ENCODE measurements at regions not wholly inside any gene's neighbourhood (a gene's known extent, or its start where the extent isn't known, plus 50 kb on each side); places are given as distances from the start of the nearest gene placed in this dataset.

DNA sequence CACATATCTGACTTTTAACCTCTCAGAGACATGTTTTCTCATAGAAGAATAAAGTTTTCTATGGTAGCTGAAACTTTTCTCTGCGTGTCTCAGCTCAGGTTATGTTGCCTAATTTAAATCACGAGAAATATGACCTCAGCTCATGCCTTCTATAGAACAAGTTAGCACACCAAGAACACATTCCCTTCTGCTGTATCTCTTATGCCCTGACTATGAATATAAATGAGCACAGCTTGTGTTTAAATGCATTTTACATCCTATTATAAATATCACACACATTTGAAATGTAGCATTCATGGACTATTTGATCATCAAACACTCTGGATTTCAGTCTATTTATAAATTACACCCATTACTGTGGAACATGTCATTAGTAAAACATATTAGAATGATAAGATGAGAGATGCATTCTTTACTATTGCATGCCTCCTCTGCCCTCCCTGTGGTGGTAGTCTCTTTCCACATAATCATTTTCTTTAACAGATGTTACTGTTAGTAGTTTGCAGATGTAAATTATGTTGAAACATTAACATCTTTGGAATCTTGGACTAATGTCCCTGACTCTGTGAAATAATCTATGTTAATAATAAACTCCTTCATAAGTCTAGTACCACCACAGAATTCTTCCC, 2044.9 kb upstream of the PCDH20 start:
- Histone ChIP-seq H3K27me3 (ENCODE audit: insufficient read depth, low read length) (no peaks in the 10 kb centered on the region), H3K79me2 (ENCODE audit: insufficient read depth, low read length) (no peaks in the 10 kb centered on the region), H3K36me3 (ENCODE audit: control insufficient read depth in 1 of 2, insufficient read depth in 2 of 2, low read length in 2 of 2) (no peaks in the 10 kb centered on the region), H2AFZ (ENCODE audit: low read depth, low read length, poor library complexity, severe bottlenecking) (no peak overlapping the region), H3K9me2 (ENCODE audit: insufficient read depth) (no peaks in the 10 kb centered on the region), H3K4me1 (ENCODE audit: control insufficient read depth in 1 of 2, insufficient read depth in 2 of 2, low read length in 2 of 2) (no peaks in the 10 kb centered on the region), H3K4me3 (replicated peaks in 1 of 2; ENCODE audit: low read depth in 1 of 2, low read length in 2 of 2) (no peak overlapping the region), H4K20me1 (ENCODE audit: insufficient read depth) (no peaks in the 10 kb centered on the region), H3K9me3 (ENCODE audit: control insufficient read depth in 1 of 2, insufficient read depth in 1 of 2, low read depth in 1 of 2, low read length in 2 of 2) (no peaks in the 10 kb centered on the region), H3K27ac (ENCODE audit: low read depth, low read length) (no peak overlapping the region), H3K4me2 (ENCODE audit: low read length) (no peak overlapping the region), H3K9ac (ENCODE audit: low read length) (no peak overlapping the region)
- intact Hi-C loops (cut with micrococcal nuclease), result no loop called here
- no peak for DNase-seq (ENCODE audit: low read depth, low spot score)
- POLR2A ChIA-PET, result no interaction called here
- no peak for TF ChIP-seq CBX3 (IDR thresholded peaks at IDR 0.05; ENCODE audit: low read depth)
- no peak for TF ChIP-seq FOSL1 (IDR thresholded peaks at IDR 0.05; ENCODE audit: low read depth)
- TF ChIP-seq ZNF274 (IDR thresholded peaks at IDR 0.05; ENCODE audit: low read depth, low read length), result no peak
- no peak for TF ChIP-seq SP1 (IDR thresholded peaks at IDR 0.05; ENCODE audit: low read depth)
- TF ChIP-seq, protein P1, sequence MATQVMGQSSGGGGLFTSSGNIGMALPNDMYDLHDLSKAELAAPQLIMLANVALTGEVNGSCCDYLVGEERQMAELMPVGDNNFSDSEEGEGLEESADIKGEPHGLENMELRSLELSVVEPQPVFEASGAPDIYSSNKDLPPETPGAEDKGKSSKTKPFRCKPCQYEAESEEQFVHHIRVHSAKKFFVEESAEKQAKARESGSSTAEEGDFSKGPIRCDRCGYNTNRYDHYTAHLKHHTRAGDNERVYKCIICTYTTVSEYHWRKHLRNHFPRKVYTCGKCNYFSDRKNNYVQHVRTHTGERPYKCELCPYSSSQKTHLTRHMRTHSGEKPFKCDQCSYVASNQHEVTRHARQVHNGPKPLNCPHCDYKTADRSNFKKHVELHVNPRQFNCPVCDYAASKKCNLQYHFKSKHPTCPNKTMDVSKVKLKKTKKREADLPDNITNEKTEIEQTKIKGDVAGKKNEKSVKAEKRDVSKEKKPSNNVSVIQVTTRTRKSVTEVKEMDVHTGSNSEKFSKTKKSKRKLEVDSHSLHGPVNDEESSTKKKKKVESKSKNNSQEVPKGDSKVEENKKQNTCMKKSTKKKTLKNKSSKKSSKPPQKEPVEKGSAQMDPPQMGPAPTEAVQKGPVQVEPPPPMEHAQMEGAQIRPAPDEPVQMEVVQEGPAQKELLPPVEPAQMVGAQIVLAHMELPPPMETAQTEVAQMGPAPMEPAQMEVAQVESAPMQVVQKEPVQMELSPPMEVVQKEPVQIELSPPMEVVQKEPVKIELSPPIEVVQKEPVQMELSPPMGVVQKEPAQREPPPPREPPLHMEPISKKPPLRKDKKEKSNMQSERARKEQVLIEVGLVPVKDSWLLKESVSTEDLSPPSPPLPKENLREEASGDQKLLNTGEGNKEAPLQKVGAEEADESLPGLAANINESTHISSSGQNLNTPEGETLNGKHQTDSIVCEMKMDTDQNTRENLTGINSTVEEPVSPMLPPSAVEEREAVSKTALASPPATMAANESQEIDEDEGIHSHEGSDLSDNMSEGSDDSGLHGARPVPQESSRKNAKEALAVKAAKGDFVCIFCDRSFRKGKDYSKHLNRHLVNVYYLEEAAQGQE (IDR thresholded peaks at IDR 0.05; ENCODE audit: low read depth), result no peak
- TF ChIP-seq CEBPB (IDR thresholded peaks at IDR 0.05; ENCODE audit: low read depth), result no peak
- TF ChIP-seq, protein P2, sequence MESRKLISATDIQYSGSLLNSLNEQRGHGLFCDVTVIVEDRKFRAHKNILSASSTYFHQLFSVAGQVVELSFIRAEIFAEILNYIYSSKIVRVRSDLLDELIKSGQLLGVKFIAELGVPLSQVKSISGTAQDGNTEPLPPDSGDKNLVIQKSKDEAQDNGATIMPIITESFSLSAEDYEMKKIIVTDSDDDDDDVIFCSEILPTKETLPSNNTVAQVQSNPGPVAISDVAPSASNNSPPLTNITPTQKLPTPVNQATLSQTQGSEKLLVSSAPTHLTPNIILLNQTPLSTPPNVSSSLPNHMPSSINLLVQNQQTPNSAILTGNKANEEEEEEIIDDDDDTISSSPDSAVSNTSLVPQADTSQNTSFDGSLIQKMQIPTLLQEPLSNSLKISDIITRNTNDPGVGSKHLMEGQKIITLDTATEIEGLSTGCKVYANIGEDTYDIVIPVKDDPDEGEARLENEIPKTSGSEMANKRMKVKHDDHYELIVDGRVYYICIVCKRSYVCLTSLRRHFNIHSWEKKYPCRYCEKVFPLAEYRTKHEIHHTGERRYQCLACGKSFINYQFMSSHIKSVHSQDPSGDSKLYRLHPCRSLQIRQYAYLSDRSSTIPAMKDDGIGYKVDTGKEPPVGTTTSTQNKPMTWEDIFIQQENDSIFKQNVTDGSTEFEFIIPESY (IDR thresholded peaks at IDR 0.05; ENCODE audit: extremely low read depth, insufficient replicate concordance, low read length), result no peak
- TF ChIP-seq POLR2A (IDR thresholded peaks at IDR 0.05; ENCODE audit: borderline replicate concordance, extremely low read depth, insufficient read depth, insufficient read length), result no peak
- no peak for TF ChIP-seq SRF (IDR thresholded peaks at IDR 0.05; ENCODE audit: low read depth)
- TF ChIP-seq, protein P3, sequence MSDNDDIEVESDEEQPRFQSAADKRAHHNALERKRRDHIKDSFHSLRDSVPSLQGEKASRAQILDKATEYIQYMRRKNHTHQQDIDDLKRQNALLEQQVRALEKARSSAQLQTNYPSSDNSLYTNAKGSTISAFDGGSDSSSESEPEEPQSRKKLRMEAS (IDR thresholded peaks at IDR 0.05), result no peak
- TF ChIP-seq, protein P4, sequence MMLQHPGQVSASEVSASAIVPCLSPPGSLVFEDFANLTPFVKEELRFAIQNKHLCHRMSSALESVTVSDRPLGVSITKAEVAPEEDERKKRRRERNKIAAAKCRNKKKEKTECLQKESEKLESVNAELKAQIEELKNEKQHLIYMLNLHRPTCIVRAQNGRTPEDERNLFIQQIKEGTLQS (IDR thresholded peaks at IDR 0.05), result no peak
- TF ChIP-seq, protein P5, sequence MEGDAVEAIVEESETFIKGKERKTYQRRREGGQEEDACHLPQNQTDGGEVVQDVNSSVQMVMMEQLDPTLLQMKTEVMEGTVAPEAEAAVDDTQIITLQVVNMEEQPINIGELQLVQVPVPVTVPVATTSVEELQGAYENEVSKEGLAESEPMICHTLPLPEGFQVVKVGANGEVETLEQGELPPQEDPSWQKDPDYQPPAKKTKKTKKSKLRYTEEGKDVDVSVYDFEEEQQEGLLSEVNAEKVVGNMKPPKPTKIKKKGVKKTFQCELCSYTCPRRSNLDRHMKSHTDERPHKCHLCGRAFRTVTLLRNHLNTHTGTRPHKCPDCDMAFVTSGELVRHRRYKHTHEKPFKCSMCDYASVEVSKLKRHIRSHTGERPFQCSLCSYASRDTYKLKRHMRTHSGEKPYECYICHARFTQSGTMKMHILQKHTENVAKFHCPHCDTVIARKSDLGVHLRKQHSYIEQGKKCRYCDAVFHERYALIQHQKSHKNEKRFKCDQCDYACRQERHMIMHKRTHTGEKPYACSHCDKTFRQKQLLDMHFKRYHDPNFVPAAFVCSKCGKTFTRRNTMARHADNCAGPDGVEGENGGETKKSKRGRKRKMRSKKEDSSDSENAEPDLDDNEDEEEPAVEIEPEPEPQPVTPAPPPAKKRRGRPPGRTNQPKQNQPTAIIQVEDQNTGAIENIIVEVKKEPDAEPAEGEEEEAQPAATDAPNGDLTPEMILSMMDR (IDR thresholded peaks at IDR 0.05 in 2 of 3, conservative IDR thresholded peaks at IDR 0.05 in 1 of 3; ENCODE audit: borderline replicate concordance in 1 of 3, insufficient read depth in 1 of 3, low read depth in 2 of 3, low read length in 2 of 3), result no peak
- no peak for TF ChIP-seq YY1 (IDR thresholded peaks at IDR 0.05; ENCODE audit: extremely low read depth, insufficient replicate concordance, low read depth, low read length)
- TF ChIP-seq POLR2AphosphoS5 (IDR thresholded peaks at IDR 0.05; ENCODE audit: low read depth, low read length), result no peak
- no peak for TF ChIP-seq ELF1 (IDR thresholded peaks at IDR 0.05; ENCODE audit: borderline replicate concordance, low read depth)
- TF ChIP-seq EGR1 (IDR thresholded peaks at IDR 0.05; ENCODE audit: low read depth), result no peak
- no peak for TF ChIP-seq TCF7L2 (IDR thresholded peaks at IDR 0.05; ENCODE audit: borderline replicate concordance, extremely low read depth, insufficient read depth, insufficient read length)
- no peak for TF ChIP-seq RAD21 (IDR thresholded peaks at IDR 0.05; ENCODE audit: low read depth)
- no peak for TF ChIP-seq ZFX (IDR thresholded peaks at IDR 0.05)
- no peak for TF ChIP-seq EZH2phosphoT487 (IDR thresholded peaks at IDR 0.05; ENCODE audit: borderline replicate concordance)
- ATAC-seq, result no peak
- BruUV-seq (replicated peaks), result no TSS peak
- RAD21 ChIA-PET (ENCODE audit: low non-redundant PET in 1 of 2, low total read pairs in 2 of 2, uncharacterized antibody in 2 of 2, unreplicated experiment in 2 of 2), result no interaction called here
- CTCF ChIA-PET, result no interaction called here

All from HCT116 (cell line).